Panc1 (cell line): ENCODE measurements at regions not wholly inside any gene's neighbourhood (a gene's known extent, or its start where the extent isn't known, plus 50 kb on each side); places are given as distances from the start of the nearest gene placed in this dataset.

Experiments
- ATAC-seq: fragments of 200-7000 bp; cut with Tn5 transposase; 2 replicates; pipeline ENCODE4 v1.9.1; 2020; ENCODE audit warnings: mild to moderate bottlenecking, moderate library complexity
- BruUV-seq: library from RNA; stranded (reverse); fragments of 400-500 nt; replicated peaks from 2 replicates; lab custom pipeline; 2021; lab: Mats Ljungman, UMichigan
- CTCF ChIA-PET: fragments of 300-600 bp; sonication (Branson Sonifier 250); formaldehyde crosslinking; loops from one replicate; lab custom pipeline; 2022; ENCODE audit warnings: antibody characterized with exemption; lab: Charles Lee
- POLR2A ChIA-PET: fragments of 300-600 bp; sonication (Branson Sonifier 250); formaldehyde crosslinking; loops from one replicate; lab custom pipeline; 2022; ENCODE audit warnings: antibody characterized with exemption; lab: Charles Lee
- DNase-seq: peaks from one replicate; pipeline ENCODE4 v3.0.0-alpha.2; 2010; ENCODE audit warnings: low read depth, low spot score
- H3K27ac ChIP-seq: 2 replicates; pipeline ENCODE4 v1.5.1; 2011; ENCODE audit warnings: mild to moderate bottlenecking, low read length, inconsistent platforms
- H3K27me3 ChIP-seq: fragments of 200-500 bp; sonication (Bioruptor generic); 2 replicates; pipeline ENCODE4 v1.6.0; 2014; ENCODE audit warnings: low read length, inconsistent platforms; ENCODE audit not compliant: control insufficient read depth, insufficient read depth
- H3K36me3 ChIP-seq: fragments of 200-500 bp; sonication (Bioruptor generic); 2 replicates; pipeline ENCODE4 v1.5.1; 2014; ENCODE audit warnings: inconsistent platforms, mild to moderate bottlenecking, low read length, moderate library complexity; ENCODE audit not compliant: control insufficient read depth, insufficient read depth
- H3K4me1 ChIP-seq: 2 replicates; pipeline ENCODE4 v1.5.1; 2011; ENCODE audit warnings: inconsistent platforms, mild to moderate bottlenecking, low read length, moderate library complexity; ENCODE audit not compliant: control insufficient read depth, insufficient read depth
- H3K4me3 ChIP-seq, 2 experiments: 2 replicates each; pipeline ENCODE4 v1.5.1; 2011 to 2012; ENCODE audit warnings: low read depth in 2 of 2, low read length in 2 of 2, mild to moderate bottlenecking in 2 of 2, inconsistent platforms in 1 of 2, moderate library complexity in 1 of 2
- H3K9me3 ChIP-seq: fragments of 200-500 bp; sonication (Bioruptor generic); 2 replicates; pipeline ENCODE4 v1.5.1; 2014; ENCODE audit warnings: low read depth, mild to moderate bottlenecking, inconsistent platforms, low read length, moderate library complexity; ENCODE audit not compliant: control insufficient read depth, insufficient read depth
- CTCF ChIP-seq: fragments of 450-650 bp; IDR thresholded peaks from 2 replicates; pipeline ENCODE4 v1.5.1; 2017; ENCODE audit warnings: mild to moderate bottlenecking
- POLR2AphosphoS5 ChIP-seq: IDR thresholded peaks from 2 replicates; pipeline ENCODE4 v1.6.1; 2012; ENCODE audit warnings: mild to moderate bottlenecking, low read depth, low read length, moderate library complexity
- REST ChIP-seq, 2 experiments: IDR thresholded peaks; 2 replicates each; pipeline ENCODE4 v1.6.1; 2011 to 2012; ENCODE audit warnings: low read depth in 2 of 2, control low read depth in 1 of 2, low read length in 1 of 2, mild to moderate bottlenecking in 1 of 2, moderate library complexity in 1 of 2; ENCODE audit not compliant: insufficient read depth in 1 of 2
- SIN3A ChIP-seq: IDR thresholded peaks from 2 replicates; pipeline ENCODE4 v1.6.1; 2012; ENCODE audit warnings: low read depth, mild to moderate bottlenecking, low read length, moderate library complexity, borderline replicate concordance; ENCODE audit not compliant: insufficient read depth
- TCF7L2 ChIP-seq: IDR thresholded peaks from 2 replicates; pipeline ENCODE4 v1.6.1; 2011; ENCODE audit warnings: mild to moderate bottlenecking, low read depth, low read length, inconsistent platforms
- in situ Hi-C: cut with HindIII; loops from 2 replicates; pipeline ENCODE4 v1.10.0; 2016; ENCODE audit warnings: low sequenced_read_pairs, low pct_unique_long_range_greater_than_20kb
- intact Hi-C: fragments of 100-400 bp; cut with micrococcal nuclease; formaldehyde crosslinking; loops from one replicate; pipeline ENCODE4 v1.10.0; 2022; ENCODE audit not compliant: unreplicated experiment

GRCh38 chr4:38560768-38561558, 103.0 kb upstream of the KLF3 start:
- no peak for DNase-seq
- TF ChIP-seq POLR2AphosphoS5 (no peak), SIN3A (no peak), TCF7L2 (no peak), REST (IDR thresholded peaks at IDR 0.05; ENCODE audit: insufficient read depth in 1 of 2, low read depth in 2 of 2, low read length in 1 of 2) (no peak), CTCF (no peak)
- CTCF ChIA-PET, result no interaction called here
- POLR2A ChIA-PET, result no interaction called here
- Histone ChIP-seq H3K27ac (no peak overlapping the region), H3K4me3 (no peak overlapping the region), H3K36me3 (no peaks in the 10 kb centered on the region), H3K27me3 (no peaks in the 10 kb centered on the region), H3K4me1 (no peaks in the 10 kb centered on the region), H3K9me3 (no peaks in the 10 kb centered on the region)
- no TSS peak for BruUV-seq
- ATAC-seq, result no peak
- intact Hi-C loops, result no loop called here
- in situ Hi-C loops, result no loop called here

GRCh38 chr4:38562751-38563198, 101.2 kb upstream of the KLF3 start:
- intact Hi-C loops (no loop called here), in situ Hi-C loops (no loop called here)
- no peak overlapping the region for H3K4me3 ChIP-seq
- no peaks in the 10 kb centered on the region for H3K27me3 ChIP-seq
- H3K9me3 ChIP-seq, result no peaks in the 10 kb centered on the region
- H3K4me1 ChIP-seq, result no peaks in the 10 kb centered on the region
- no peaks in the 10 kb centered on the region for H3K36me3 ChIP-seq
- CTCF ChIA-PET, result no interaction called here
- no peak overlapping the region for H3K27ac ChIP-seq
- BruUV-seq, result no TSS peak
- no peak for TF ChIP-seq REST (IDR thresholded peaks at IDR 0.05; ENCODE audit: insufficient read depth in 1 of 2, low read depth in 2 of 2, low read length in 1 of 2)
- TF ChIP-seq TCF7L2, result no peak
- POLR2A ChIA-PET, result no interaction called here
- DNase-seq (no peak), ATAC-seq (no peak)
